ENCODE measurements at regions not wholly inside any gene's neighbourhood (a gene's known extent, or its start where the extent isn't known, plus 50 kb on each side); places are given as distances from the start of the nearest gene placed in this dataset.

- Mint-ChIP-seq H3K27ac (no peak overlapping the region), H3K36me3 (no peaks in the 10 kb centered on the region), H3K4me3 (no peak overlapping the region), H3K27me3 (ENCODE audit: low read depth) (no peaks in the 10 kb centered on the region), H3K4me1 (peaks cover 55% of the 10 kb centered on the region), H3K9me3 (peaks cover 10% of the 10 kb centered on the region; the same call in 1 of the 2 replicates)
- no peak for ATAC-seq
- DNase-seq (ENCODE audit: low spot score) = no peak
- ChIA-PET POLR2A (no interaction called here), CTCF (no interaction called here)
- TF ChIP-seq AR (CRISPR knock-in tag; IDR thresholded peaks at IDR 0.05) (no peak), GABPB1 (CRISPR knock-in tag; IDR thresholded peaks at IDR 0.05) (no peak), ZNF396 (CRISPR knock-in tag; IDR thresholded peaks at IDR 0.05; ENCODE audit: borderline replicate concordance) (no peak), ZNF263 (CRISPR knock-in tag; IDR thresholded peaks at IDR 0.05; ENCODE audit: low read depth) (no peak), CDX4 (CRISPR knock-in tag; IDR thresholded peaks at IDR 0.05; ENCODE audit: borderline replicate concordance) (no peak), SP1 (CRISPR knock-in tag; conservative IDR thresholded peaks at IDR 0.05) (no peak), MXD4 (CRISPR knock-in tag; IDR thresholded peaks at IDR 0.05; ENCODE audit: borderline replicate concordance) (no peak), SMAD4 (CRISPR knock-in tag; IDR thresholded peaks at IDR 0.05) (no peak), MAX (CRISPR knock-in tag; IDR thresholded peaks at IDR 0.05) (no peak), ZNF232 (CRISPR knock-in tag; IDR thresholded peaks at IDR 0.05) (no peak), NFE2L1 (CRISPR knock-in tag; IDR thresholded peaks at IDR 0.05) (no peak), IRF2 (CRISPR knock-in tag; IDR thresholded peaks at IDR 0.05; ENCODE audit: borderline replicate concordance, low read depth) (no peak), ZNF425 (CRISPR knock-in tag; conservative IDR thresholded peaks at IDR 0.05) (no peak), ZNF512 (CRISPR knock-in tag; IDR thresholded peaks at IDR 0.05; ENCODE audit: borderline replicate concordance) (no peak), ZNF423 (CRISPR knock-in tag; IDR thresholded peaks at IDR 0.05) (no peak), GTF2I (CRISPR knock-in tag; conservative IDR thresholded peaks at IDR 0.05) (no peak)
These were observed 777.0 kb upstream of the WWC1 start for GRCh38 chr5:167514461-167514860.

GRCh38 chr5:167525004-167525403, 766.4 kb upstream of the WWC1 start:
- no peak for ATAC-seq
- no peak for DNase-seq (ENCODE audit: low spot score)
- no peak overlapping the region for H3K4me3 Mint-ChIP-seq
- H3K4me1 Mint-ChIP-seq = peaks cover 11% of the 10 kb centered on the region
- TF ChIP-seq USF2 (CRISPR knock-in tag; IDR thresholded peaks at IDR 0.05) (no peak), ATF3 (CRISPR knock-in tag; conservative IDR thresholded peaks at IDR 0.05) (no peak), NR1H2 (CRISPR knock-in tag; IDR thresholded peaks at IDR 0.05) (no peak), ESRRA (CRISPR knock-in tag; IDR thresholded peaks at IDR 0.05; ENCODE audit: borderline replicate concordance) (no peak), IRF1 (CRISPR knock-in tag; IDR thresholded peaks at IDR 0.05) (no peak), ZNF423 (CRISPR knock-in tag; IDR thresholded peaks at IDR 0.05) (no peak), ATF6 (CRISPR knock-in tag; IDR thresholded peaks at IDR 0.05) (no peak)
- H3K36me3 Mint-ChIP-seq = peaks cover 17% of the 10 kb centered on the region
- H3K9me3 Mint-ChIP-seq = peaks cover 27% of the 10 kb centered on the region
- H3K27ac Mint-ChIP-seq = no peak overlapping the region
- ChIA-PET CTCF (interaction anchor here (1.5 kb wide), 1 partner anchor 11 kb away, joined by 3 read pairs; no protein-coding TSS in a partner anchor), POLR2A (no interaction called here)
- H3K27me3 Mint-ChIP-seq (ENCODE audit: low read depth) = no peaks in the 10 kb centered on the region
